ENCODE measurements at regions not wholly inside any gene's neighbourhood (a gene's known extent, or its start where the extent isn't known, plus 50 kb on each side); places are given as distances from the start of the nearest gene placed in this dataset.

DNA sequence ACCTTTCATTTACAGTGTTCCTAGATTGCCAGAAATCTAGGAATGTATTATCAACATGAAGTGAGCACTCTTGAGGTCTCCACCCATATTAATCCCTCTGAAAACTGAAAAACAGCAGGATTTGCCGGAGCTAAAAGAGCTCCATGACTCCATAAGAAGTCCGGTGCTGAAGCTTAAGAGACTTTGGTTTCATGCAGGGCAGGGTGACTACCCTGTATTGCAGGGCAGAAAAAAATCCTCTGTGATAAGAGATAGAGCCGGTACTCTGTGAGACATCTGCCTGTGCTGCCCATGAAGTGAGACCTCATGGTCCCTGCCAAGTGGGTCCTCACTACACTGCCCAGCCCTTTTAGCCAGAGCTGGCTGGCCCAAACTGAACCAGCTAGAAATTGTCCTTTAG is 127.2 kb upstream of the NPY2R start:
- H3K4me3 ChIP-seq = no peak overlapping the region
- DNase-seq = no peak
- WGBS, 2 donors = 84 to 85% methylated on average over 3 of the region's 3 CpGs
- H3K27ac ChIP-seq = no peak overlapping the region
- no peaks in the 10 kb centered on the region for H3K9me3 ChIP-seq
- no peaks in the 10 kb centered on the region for H3K36me3 ChIP-seq
- intact Hi-C loops (cut with DNase I) = no loop called here
- no peaks in the 10 kb centered on the region for H3K4me1 ChIP-seq
- no peaks in the 10 kb centered on the region for H3K27me3 ChIP-seq
- TF ChIP-seq POLR2AphosphoS5 (IDR thresholded peaks at IDR 0.05) = no peak
- TF ChIP-seq POLR2A (IDR thresholded peaks at IDR 0.05) = no peak
- TF ChIP-seq EP300 (IDR thresholded peaks at IDR 0.05) = no peak
- TF ChIP-seq, protein P1, sequence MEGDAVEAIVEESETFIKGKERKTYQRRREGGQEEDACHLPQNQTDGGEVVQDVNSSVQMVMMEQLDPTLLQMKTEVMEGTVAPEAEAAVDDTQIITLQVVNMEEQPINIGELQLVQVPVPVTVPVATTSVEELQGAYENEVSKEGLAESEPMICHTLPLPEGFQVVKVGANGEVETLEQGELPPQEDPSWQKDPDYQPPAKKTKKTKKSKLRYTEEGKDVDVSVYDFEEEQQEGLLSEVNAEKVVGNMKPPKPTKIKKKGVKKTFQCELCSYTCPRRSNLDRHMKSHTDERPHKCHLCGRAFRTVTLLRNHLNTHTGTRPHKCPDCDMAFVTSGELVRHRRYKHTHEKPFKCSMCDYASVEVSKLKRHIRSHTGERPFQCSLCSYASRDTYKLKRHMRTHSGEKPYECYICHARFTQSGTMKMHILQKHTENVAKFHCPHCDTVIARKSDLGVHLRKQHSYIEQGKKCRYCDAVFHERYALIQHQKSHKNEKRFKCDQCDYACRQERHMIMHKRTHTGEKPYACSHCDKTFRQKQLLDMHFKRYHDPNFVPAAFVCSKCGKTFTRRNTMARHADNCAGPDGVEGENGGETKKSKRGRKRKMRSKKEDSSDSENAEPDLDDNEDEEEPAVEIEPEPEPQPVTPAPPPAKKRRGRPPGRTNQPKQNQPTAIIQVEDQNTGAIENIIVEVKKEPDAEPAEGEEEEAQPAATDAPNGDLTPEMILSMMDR (IDR thresholded peaks at IDR 0.05) = no peak

DNA sequence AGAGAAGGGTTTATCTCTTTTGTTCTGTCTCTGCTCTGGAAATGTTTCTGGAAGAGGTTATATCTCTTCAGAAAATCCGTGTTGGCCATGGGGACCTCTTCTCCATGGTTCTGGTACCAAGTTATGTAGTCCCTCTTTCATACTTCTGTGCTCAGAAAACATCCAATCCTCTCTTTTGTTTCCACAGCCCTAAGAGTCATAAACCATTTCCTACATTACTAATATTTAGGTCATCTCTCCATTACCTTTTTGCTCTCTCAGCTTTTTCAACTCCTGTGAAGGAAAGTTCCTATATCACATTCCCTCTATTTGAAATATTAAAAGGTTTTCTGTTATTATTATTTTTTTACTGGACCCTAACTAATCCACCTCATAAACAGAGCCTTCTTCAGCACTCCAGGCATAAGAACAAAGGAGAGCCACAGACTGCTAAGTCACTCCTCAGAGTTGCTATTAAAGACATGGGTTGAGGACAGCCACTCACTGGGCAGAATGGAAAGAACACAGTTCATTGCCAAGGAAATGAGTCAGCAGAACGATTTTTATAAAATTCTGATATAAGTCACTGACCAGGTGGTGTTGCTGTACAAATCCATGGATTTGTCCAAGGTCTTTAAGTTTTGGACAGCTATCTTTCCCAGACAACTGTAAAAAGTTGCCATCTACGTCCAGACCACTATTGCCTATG is 122.4 kb upstream of the NPY2R start:
- Histone ChIP-seq H3K4me1 (no peaks in the 10 kb centered on the region), H3K36me3 (no peaks in the 10 kb centered on the region), H3K4me3 (no peak overlapping the region), H3K9me3 (no peaks in the 10 kb centered on the region), H3K27ac (no peak overlapping the region), H3K27me3 (no peaks in the 10 kb centered on the region)
- TF ChIP-seq POLR2A (IDR thresholded peaks at IDR 0.05) = no peak
- TF ChIP-seq EP300 (IDR thresholded peaks at IDR 0.05) = no peak
- no peak for TF ChIP-seq POLR2AphosphoS5 (IDR thresholded peaks at IDR 0.05)
- TF ChIP-seq, protein P1 (IDR thresholded peaks at IDR 0.05) = no peak
- WGBS, 2 donors = 69 to 74% methylated on average over 3 of the region's 3 CpGs
- DNase-seq = no peak
- intact Hi-C loops (cut with DNase I) = no loop called here

DNA sequence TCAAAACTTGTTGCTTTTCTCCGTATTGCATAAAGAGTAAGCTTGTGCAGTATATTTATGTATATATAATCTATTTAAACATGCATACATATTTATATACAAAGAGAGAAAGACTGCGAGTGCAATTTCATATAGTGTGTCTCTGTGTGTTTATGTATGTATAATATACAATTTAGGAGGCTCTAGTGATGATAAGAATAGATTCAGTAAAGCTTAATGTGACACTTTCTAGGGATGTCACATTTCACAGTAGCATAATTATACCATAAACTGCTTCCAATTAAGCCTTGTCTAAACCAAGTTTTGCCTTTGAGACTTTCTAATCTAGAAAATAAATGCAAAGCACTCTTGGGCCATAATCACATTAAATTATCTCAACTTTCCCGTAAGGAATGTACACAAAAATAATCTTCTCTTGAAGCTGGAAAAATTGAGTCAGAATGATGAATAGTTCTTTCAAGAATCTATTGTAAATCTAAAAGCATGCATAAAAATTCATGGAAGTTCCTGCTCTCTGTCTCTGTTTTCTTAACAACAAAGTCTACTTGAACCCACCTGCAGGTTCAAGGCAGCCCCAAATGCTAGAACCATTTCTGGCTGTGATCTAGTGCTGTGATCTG is 114.1 kb upstream of the NPY2R start:
- intact Hi-C loops (cut with DNase I) = no loop called here

DNA sequence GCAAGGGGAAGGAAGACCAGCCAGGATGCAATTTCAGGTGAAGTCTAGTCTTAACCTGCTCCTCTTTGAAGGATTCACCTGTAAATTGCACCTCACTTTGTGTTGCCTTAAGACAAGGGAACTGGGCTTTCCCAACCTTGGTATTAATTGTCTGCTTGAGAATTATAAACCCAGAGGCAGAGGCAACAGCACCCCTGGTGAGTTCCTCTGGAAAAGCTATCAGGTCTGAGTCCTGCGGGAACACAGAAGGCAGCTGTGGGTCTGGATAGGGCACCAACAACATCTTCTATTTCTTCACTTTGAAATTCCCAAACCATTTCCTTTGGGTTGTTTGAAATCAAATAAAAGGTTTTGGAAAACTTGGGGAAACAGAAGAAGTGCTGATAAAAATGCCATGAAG is 109.2 kb upstream of the NPY2R start:
- WGBS, 2 donors = 92 to 94% methylated on average over 1 of the region's 1 CpG
- Histone ChIP-seq H3K9me3 (no peaks in the 10 kb centered on the region), H3K4me1 (no peaks in the 10 kb centered on the region), H3K36me3 (no peaks in the 10 kb centered on the region), H3K27me3 (no peaks in the 10 kb centered on the region), H3K27ac (no peak overlapping the region), H3K4me3 (no peak overlapping the region)
- DNase-seq = no peak
- no peak for TF ChIP-seq EP300 (IDR thresholded peaks at IDR 0.05)
- no peak for TF ChIP-seq POLR2A (IDR thresholded peaks at IDR 0.05)
- no peak for TF ChIP-seq POLR2AphosphoS5 (IDR thresholded peaks at IDR 0.05)
- TF ChIP-seq, protein P1 (IDR thresholded peaks at IDR 0.05) = no peak
- intact Hi-C loops (cut with DNase I) = no loop called here

More for the DNA sequence above, 114.1 kb upstream of the NPY2R start:
- no peak overlapping the region for H3K27ac ChIP-seq
- H3K36me3 ChIP-seq = no peaks in the 10 kb centered on the region
- no peak for DNase-seq
- 60 to 70% methylated on average over 3 of the region's 3 CpGs for WGBS, 2 donors
- H3K4me1 ChIP-seq = no peaks in the 10 kb centered on the region
- no peaks in the 10 kb centered on the region for H3K27me3 ChIP-seq
- no peaks in the 10 kb centered on the region for H3K9me3 ChIP-seq
- no peak overlapping the region for H3K4me3 ChIP-seq
- no peak for TF ChIP-seq POLR2A (IDR thresholded peaks at IDR 0.05)
- TF ChIP-seq, protein P1 (IDR thresholded peaks at IDR 0.05) = no peak
- TF ChIP-seq EP300 (IDR thresholded peaks at IDR 0.05) = no peak
- TF ChIP-seq POLR2AphosphoS5 (IDR thresholded peaks at IDR 0.05) = no peak
